ENCODE measurements at regions not wholly inside any gene's neighbourhood (a gene's known extent, or its start where the extent isn't known, plus 50 kb on each side); places are given as distances from the start of the nearest gene placed in this dataset.

DNA sequence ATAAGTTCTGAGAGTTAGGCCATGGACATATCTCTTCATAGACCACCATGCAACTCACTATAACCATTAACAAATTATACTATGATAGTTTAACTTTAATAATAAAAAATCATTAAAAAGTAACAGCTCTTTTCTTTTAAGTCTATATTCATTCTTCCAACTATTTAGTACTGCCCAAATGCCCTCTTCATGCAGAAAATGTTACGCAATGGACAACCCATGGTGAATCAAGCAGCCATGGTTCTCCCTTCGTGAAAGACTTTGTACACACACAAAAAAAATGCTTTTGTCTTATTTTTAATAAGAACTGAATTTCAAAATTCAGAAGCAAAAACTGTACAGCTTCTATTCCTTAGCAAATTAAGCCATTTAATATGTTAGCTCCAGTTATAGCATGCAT, 401.1 kb downstream of the EFNA5 start:
- TF ChIP-seq EZH2 (IDR thresholded peaks at IDR 0.05) (no peak), POLR2AphosphoS5 (IDR thresholded peaks at IDR 0.05; ENCODE audit: borderline replicate concordance, low read depth, low read length) (no peak)

Data from SK-N-MC (cell line).